GM10248 (cell line): ENCODE measurements at regions not wholly inside any gene's neighbourhood (a gene's known extent, or its start where the extent isn't known, plus 50 kb on each side); places are given as distances from the start of the nearest gene placed in this dataset.

Experiments used
- CTCF ChIA-PET: fragments of 300-600 bp; sonication (Branson Sonifier 250); formaldehyde crosslinking; extraction: SDS; loops from one replicate; lab custom pipeline; 2021; ENCODE audit warnings: antibody characterized with exemption; lab: Yijun Ruan, JAX
- POLR2A ChIA-PET: fragments of 350-650 bp; sonication (Branson Sonifier 250); formaldehyde crosslinking; extraction: SDS; loops from one replicate; lab custom pipeline; 2020; ENCODE audit warnings: antibody characterized with exemption; lab: Yijun Ruan, JAX
- DNase-seq: peaks from one replicate; pipeline ENCODE4 v3.0.0; 2012; ENCODE audit errors: extremely low spot score
- CTCF ChIP-seq: IDR thresholded peaks from 2 replicates; pipeline ENCODE4 v1.5.1; 2012; ENCODE audit warnings: mild to moderate bottlenecking, low read depth; ENCODE audit errors: extremely low read depth, missing control alignments, control extremely low read depth

- no peak for DNase-seq
- CTCF ChIA-PET, result interaction anchor here (2.1 kb wide), 1 partner anchor 9 kb away, joined by 7 read pairs; no protein-coding TSS in a partner anchor
- TF ChIP-seq CTCF, result no peak
- POLR2A ChIA-PET, result no interaction called here
These were observed 388.1 kb upstream of the PRICKLE1 start for GRCh38 chr12:42977451-42978230.

GRCh38 chr12:42976620-42977019 is 387.1 kb upstream of the PRICKLE1 start:
- ChIA-PET CTCF (interaction anchor here (0.8 to 2.1 kb wide), 4 partner anchors 10 to 22 kb away, joined by 3 to 7 read pairs (median 4); no protein-coding TSS in a partner anchor), POLR2A (no interaction called here)
- no peak for TF ChIP-seq CTCF
- no peak for DNase-seq

GRCh38 chr12:42976122-42976521 is 386.6 kb upstream of the PRICKLE1 start:
- CTCF ChIA-PET, result interaction anchor here (0.8 to 2.1 kb wide), 4 partner anchors 11 to 22 kb away, joined by 3 to 7 read pairs (median 4); no protein-coding TSS in a partner anchor
- DNase-seq, result no peak
- POLR2A ChIA-PET, result no interaction called here

GRCh38 chr12:42969355-42969754 is 379.8 kb upstream of the PRICKLE1 start:
- no peak for TF ChIP-seq CTCF
- CTCF ChIA-PET, result interaction anchor here (0.8 kb wide), 1 partner anchor 23 kb away, joined by 3 read pairs; no protein-coding TSS in a partner anchor
- POLR2A ChIA-PET, result no interaction called here
- no peak for DNase-seq

More at GRCh38 chr12:42976122-42976521, 386.6 kb upstream of the PRICKLE1 start:
- TF ChIP-seq CTCF, result no peak

- DNase-seq, result no peak
- no peak for TF ChIP-seq CTCF
- POLR2A ChIA-PET, result no interaction called here
- CTCF ChIA-PET, result no interaction called here
These were observed 378.9 kb upstream of the PRICKLE1 start for GRCh38 chr12:42968426-42968825.

GRCh38 chr12:42967850-42968249 is 378.3 kb upstream of the PRICKLE1 start:
- no peak for TF ChIP-seq CTCF
- CTCF ChIA-PET, result no interaction called here
- DNase-seq, result no peak
- POLR2A ChIA-PET, result no interaction called here
